DMS153 treated with DMSO at 0.1 percent for 48 hours (cell line): ENCODE measurements at regions not wholly inside any gene's neighbourhood (a gene's known extent, or its start where the extent isn't known, plus 50 kb on each side); places are given as distances from the start of the nearest gene placed in this dataset.
"Not testable (repeated sequence)": the region's sequence is repeated elsewhere in the genome, so short reads cannot be mapped to it uniquely, and the experiment has no call there.

Experiments
- DNase-seq: peaks from one replicate; lab custom pipeline; 2025; ENCODE audit not compliant: unreplicated experiment; lab: John Stamatoyannopoulos, UW

DNA sequence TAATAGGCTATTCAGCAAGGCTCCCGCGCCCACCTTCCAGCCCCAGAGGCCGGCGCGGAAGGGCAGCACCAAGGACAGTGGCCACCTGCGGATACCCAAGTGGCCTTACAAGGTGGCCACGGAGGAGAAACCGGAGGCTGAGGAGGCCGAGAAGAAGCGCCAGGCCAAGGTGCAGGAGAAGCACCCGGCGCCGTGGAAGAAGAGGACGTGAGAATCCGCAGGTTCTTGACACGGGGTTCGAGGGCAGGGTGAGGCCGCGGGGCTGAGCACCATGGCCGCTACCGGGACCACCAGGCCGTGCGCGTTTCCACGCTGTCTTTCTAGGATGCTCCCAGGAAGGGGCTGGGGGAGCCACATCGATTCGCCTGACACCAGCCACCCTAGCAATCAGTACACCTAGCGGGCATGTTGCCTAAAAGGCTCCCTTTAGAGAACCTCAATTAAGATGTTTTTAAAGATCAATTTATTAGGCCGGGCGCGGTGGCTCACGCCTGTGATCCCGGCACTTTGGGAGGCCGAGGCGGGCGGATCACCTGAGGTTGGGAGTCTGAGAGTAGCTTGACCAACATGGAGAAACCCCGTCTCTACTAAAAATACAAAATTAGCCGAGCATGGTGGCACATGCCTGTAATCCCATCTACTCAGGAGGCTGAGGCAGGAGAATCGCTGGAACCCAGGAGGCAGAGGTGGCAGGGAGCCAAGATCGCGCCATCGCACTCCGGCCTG lies 134.3 kb upstream of the OR4C13 start:
- not testable (repeated sequence) for DNase-seq

DNA sequence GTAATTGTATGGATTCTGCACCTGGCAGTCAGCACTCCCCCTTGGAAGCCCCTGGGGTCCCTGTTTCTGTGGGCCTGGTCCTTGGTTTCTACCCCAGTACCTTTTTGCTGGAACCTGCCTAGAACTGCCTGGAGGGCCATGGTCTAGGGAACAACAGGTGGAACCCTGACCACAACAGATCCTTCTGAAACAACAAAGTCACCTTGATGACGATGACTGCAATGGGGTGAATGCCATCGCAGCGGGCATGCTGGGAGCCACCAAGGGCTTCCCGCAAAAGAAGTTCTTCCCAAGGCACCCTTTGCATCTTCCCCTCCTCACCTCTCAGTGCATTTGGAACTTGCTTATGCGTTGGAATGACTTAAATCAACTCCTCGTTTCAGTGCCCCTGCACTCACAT lies 129.0 kb upstream of the OR4C13 start:
- DNase-seq, result not testable (repeated sequence)

DNA sequence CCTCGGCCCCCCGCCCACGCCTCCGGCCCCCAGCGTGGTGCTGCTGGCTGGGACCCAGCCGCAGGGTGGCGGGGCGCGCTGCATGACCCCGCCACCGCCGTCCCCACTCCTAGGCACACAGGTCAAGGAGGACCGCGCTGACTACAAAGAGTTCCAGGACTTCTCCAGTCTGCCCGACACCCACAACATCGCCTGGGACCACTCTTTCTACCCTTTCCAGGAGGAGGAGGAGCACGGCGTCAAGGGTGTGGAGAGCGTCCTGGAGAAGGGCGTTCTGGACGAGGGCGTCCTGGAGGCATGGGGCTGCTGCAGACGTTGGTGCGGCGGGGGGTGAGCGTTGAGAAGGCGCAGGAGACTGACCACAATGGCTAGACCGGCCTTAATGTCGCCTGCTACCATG lies 101.7 kb upstream of the OR4C13 start:
- not testable (repeated sequence) for DNase-seq

DNA sequence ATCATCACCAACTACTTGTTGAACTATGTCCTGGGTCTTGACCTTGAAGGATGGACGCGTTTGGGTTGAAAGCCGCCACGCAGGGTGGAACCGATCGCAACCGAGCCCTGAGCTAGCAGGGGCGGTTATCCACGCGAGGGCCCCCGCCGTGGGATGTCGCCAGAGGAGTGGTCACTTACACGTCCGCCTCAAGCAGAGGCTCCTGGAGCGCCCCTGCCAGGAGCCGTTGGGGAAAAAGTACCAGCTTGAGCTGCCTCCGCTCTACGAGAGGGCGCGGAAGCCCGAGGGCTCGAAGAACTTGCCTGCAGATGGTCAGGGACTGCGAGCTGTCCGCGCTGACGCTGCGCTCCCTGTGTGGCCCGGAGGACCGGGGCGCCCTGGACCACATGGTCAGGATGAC lies 100.7 kb upstream of the OR4C13 start:
- no peak for DNase-seq

DNA sequence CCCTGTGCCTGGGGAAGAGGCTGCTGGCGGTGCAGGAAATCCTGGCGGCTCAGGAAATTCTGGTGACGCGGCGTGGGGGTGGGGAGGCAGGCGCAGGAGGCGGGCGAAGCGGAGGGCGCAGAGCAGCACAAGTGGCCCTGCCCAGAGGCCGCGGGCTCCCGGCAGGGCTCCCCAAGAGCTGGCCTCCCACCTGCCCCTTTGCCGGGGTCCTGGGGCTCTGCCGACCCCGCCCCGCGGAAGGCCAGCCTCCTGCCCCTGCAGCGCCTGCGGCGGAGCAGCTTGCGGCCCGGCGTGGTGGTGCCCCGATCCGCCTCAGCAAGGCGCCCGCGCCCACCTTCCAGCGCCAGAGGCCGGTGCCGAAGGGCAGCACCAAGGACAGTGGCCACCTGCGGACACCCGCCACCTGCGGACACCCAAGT lies 100.2 kb upstream of the OR4C13 start:
- DNase-seq, result no peak

DNA sequence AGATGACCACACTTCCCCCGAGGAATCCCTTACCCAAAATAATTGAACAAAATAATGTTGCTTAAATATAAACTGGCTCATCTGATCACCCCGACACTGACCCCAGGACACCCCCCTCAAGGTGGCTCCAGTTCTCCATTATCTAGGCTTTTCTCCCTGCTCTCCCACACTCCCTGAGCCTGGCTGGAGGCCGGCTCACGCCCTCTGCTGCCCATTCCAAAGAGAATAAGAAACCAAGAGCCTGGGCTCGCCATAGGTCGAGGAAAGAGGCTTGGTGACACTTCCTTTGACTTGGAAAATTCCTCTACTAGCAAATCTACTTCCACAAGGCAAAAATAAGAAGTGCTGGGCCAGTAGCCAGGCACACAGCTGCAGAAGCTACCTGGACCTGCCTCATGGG lies 63.3 kb upstream of the OR4C13 start:
- not testable (repeated sequence) for DNase-seq

DNA sequence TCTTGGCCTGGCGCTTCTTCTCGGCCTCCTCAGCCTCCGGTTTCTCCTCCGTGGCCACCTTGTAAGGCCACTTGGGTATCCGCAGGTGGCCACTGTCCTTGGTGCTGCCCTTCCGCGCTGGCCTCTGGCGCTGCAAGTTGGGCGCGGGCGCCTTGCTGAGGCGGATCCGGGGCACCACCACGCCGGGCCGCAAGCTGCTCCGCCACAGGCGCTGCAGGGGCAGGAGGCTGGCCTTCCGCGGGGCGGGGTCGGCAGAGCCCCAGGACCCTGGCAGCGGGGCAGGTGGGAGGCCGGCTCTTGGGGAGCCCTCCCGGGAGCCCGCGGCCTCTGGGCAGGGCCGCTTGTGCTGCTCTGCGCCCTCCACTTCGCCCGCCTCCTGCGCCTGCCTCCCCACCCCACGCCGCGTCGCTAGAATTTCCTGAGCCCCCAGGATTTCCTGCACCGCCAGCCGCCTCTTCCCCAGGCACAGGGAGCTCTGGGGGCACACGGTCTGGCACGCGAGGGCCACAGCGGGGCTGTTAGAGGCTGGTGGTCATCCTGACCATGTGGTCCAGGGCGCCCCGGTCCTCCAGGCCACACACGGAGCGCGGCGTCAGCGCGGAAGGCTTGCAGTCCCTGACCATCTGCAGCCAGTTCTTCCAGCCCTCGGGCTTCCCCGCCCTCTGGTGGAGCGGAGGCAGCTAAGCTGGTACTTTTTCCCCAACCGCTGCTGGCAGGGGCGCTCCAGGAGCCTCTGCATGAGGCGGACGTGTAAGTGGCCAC lies 60.1 kb upstream of the OR4C13 start:
- not testable (repeated sequence) for DNase-seq

DNA sequence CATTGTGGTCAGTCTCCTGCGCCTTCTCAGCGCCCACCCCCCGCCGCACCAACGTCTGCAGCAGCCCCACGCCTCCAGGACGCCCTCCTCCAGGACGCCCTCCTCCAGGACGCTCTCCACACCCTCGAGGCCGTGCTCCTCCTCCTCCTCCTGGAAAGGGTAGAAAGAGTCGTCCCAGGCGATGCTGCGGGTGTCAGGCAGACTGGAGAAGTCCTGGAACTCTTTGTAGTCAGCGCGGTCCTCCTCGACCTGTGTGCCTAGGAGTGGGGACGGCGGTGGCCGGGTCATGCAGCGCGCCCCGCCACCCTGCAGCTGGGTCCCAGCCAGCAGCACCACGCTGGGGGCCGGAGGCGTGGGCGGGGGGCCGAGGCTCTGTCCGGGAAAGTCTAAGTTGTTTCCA lies 58.7 kb upstream of the OR4C13 start:
- DNase-seq, result not testable (repeated sequence)
